BLaER1 treated with 17β-estradiol and CSF1 and Interleukin-3, amounts not matched to agents 10 nM and 100 nM (cell line): ENCODE measurements at regions not wholly inside any gene's neighbourhood (a gene's known extent, or its start where the extent isn't known, plus 50 kb on each side); places are given as distances from the start of the nearest gene placed in this dataset.

Experiments
- H3K27ac ChIP-seq, 11 experiments: shearing (Covaris generic); formaldehyde crosslinking; 2 replicates each; pipeline ENCODE4 v1.8.1; 2022
- H3K27me3 ChIP-seq, 11 experiments: shearing (Covaris generic); formaldehyde crosslinking; 2 replicates each; pipeline ENCODE4 v1.8.1; 2022
- H3K36me3 ChIP-seq, 11 experiments: shearing (Covaris generic); formaldehyde crosslinking; 2 replicates each; pipeline ENCODE4 v1.8.1; 2022
- H3K4me1 ChIP-seq, 10 experiments: shearing (Covaris generic); formaldehyde crosslinking; 2 replicates each; pipeline ENCODE4 v1.8.1; 2022
- H3K4me2 ChIP-seq, 11 experiments: shearing (Covaris generic); formaldehyde crosslinking; 2 replicates each; pipeline ENCODE4 v1.8.1; 2022
- H3K4me3 ChIP-seq, 10 experiments: shearing (Covaris generic); formaldehyde crosslinking; 2 replicates each; pipeline ENCODE4 v1.8.1; 2022
- H3K9ac ChIP-seq, 11 experiments: shearing (Covaris generic); formaldehyde crosslinking; 2 replicates each; pipeline ENCODE4 v1.8.1; 2022
- H3K9me3 ChIP-seq, 11 experiments: shearing (Covaris generic); formaldehyde crosslinking; replicated peaks in 1 of 11; 2 replicates each; pipeline ENCODE4 v1.8.1; 2022
- H4K20me1 ChIP-seq, 11 experiments: shearing (Covaris generic); formaldehyde crosslinking; 2 replicates each; pipeline ENCODE4 v1.8.1; 2022
- Cebpa-rat ChIP-seq, 11 experiments: shearing (Covaris generic); IDR thresholded peaks; 2 replicates each; pipeline ENCODE4 v1.8.1; 2022

GRCh38 chr4:135256111-135256510 is 1054.5 kb upstream of the PABPC4L start:
- no peak overlapping the region for H3K27ac ChIP-seq

GRCh38 chr4:135250040-135250439 is 1048.5 kb upstream of the PABPC4L start:
- H3K4me1 ChIP-seq = no peaks in the 10 kb centered on the region
- TF ChIP-seq Cebpa-rat (IDR thresholded peaks at IDR 0.05) = no peak
- no peak overlapping the region for H3K4me2 ChIP-seq

More at GRCh38 chr4:135256111-135256510, 1054.5 kb upstream of the PABPC4L start:
- Histone ChIP-seq H3K27me3 (no peaks in the 10 kb centered on the region), H3K36me3 (no peaks in the 10 kb centered on the region), H4K20me1 (no peaks in the 10 kb centered on the region), H3K4me1 (no peaks in the 10 kb centered on the region), H3K4me3 (no peak overlapping the region), H3K9ac (no peak overlapping the region), H3K4me2 (no peak overlapping the region), H3K9me3 (no peaks in the 10 kb centered on the region)
- TF ChIP-seq Cebpa-rat (IDR thresholded peaks at IDR 0.05) = no peak

GRCh38 chr4:135249024-135249423 is 1047.4 kb upstream of the PABPC4L start:
- no peak overlapping the region for H3K27ac ChIP-seq
- H3K36me3 ChIP-seq = no peaks in the 10 kb centered on the region

More at GRCh38 chr4:135250040-135250439, 1048.5 kb upstream of the PABPC4L start:
- no peaks in the 10 kb centered on the region for H3K9me3 ChIP-seq
- no peak overlapping the region for H3K9ac ChIP-seq
- H3K27ac ChIP-seq = no peak overlapping the region
- H4K20me1 ChIP-seq = no peaks in the 10 kb centered on the region
- H3K4me3 ChIP-seq = no peak overlapping the region
- no peaks in the 10 kb centered on the region for H3K27me3 ChIP-seq
- no peaks in the 10 kb centered on the region for H3K36me3 ChIP-seq

GRCh38 chr4:135244696-135245095 is 1043.1 kb upstream of the PABPC4L start:
- Histone ChIP-seq H3K27me3 (no peaks in the 10 kb centered on the region), H3K4me2 (no peak overlapping the region)

More at GRCh38 chr4:135249024-135249423, 1047.4 kb upstream of the PABPC4L start:
- H3K4me3 ChIP-seq = no peak overlapping the region
- H3K9me3 ChIP-seq = no peaks in the 10 kb centered on the region
- H3K27me3 ChIP-seq = no peaks in the 10 kb centered on the region
- no peak overlapping the region for H3K4me2 ChIP-seq
- no peak overlapping the region for H3K9ac ChIP-seq
- TF ChIP-seq Cebpa-rat (IDR thresholded peaks at IDR 0.05) = no peak
- no peaks in the 10 kb centered on the region for H4K20me1 ChIP-seq
- H3K4me1 ChIP-seq = no peaks in the 10 kb centered on the region

GRCh38 chr4:135244056-135244455 is 1042.5 kb upstream of the PABPC4L start:
- H3K27ac ChIP-seq = no peak overlapping the region
- H3K4me2 ChIP-seq = no peak overlapping the region
- peaks cover 0 to 7% (median 0%) of the 10 kb centered on the region in 10 experiments; a peak in 1 of 20 replicates for H3K4me1 ChIP-seq
- TF ChIP-seq Cebpa-rat (IDR thresholded peaks at IDR 0.05) = no peak
- no peak overlapping the region for H3K4me3 ChIP-seq
- H4K20me1 ChIP-seq = no peaks in the 10 kb centered on the region
- no peaks in the 10 kb centered on the region for H3K9me3 ChIP-seq
- H3K9ac ChIP-seq = no peak overlapping the region
- no peaks in the 10 kb centered on the region for H3K36me3 ChIP-seq
- H3K27me3 ChIP-seq = no peaks in the 10 kb centered on the region

More at GRCh38 chr4:135244696-135245095, 1043.1 kb upstream of the PABPC4L start:
- Histone ChIP-seq H3K36me3 (no peaks in the 10 kb centered on the region), H3K9me3 (no peaks in the 10 kb centered on the region), H3K4me1 (peaks cover 0 to 7% (median 0%) of the 10 kb centered on the region in 10 experiments; a peak in 1 of 20 replicates), H4K20me1 (no peaks in the 10 kb centered on the region), H3K4me3 (no peak overlapping the region), H3K27ac (no peak overlapping the region), H3K9ac (no peak overlapping the region)
- TF ChIP-seq Cebpa-rat (IDR thresholded peaks at IDR 0.05) = no peak

- peaks cover 0 to 7% (median 0%) of the 10 kb centered on the region in 10 experiments; a peak in 1 of 20 replicates for H3K4me1 ChIP-seq
- no peak overlapping the region for H3K9ac ChIP-seq
- no peak for TF ChIP-seq Cebpa-rat (IDR thresholded peaks at IDR 0.05)
These were observed 1039.2 kb upstream of the PABPC4L start for GRCh38 chr4:135240796-135241195.

GRCh38 chr4:135239964-135240363 is 1038.4 kb upstream of the PABPC4L start:
- H3K4me2 ChIP-seq = no peak overlapping the region
- H3K27me3 ChIP-seq = no peaks in the 10 kb centered on the region
- H3K9ac ChIP-seq = no peak overlapping the region
- no peak overlapping the region for H3K27ac ChIP-seq
- H3K4me1 ChIP-seq = peaks cover 0 to 7% (median 0%) of the 10 kb centered on the region in 10 experiments; a peak in 1 of 20 replicates
- no peaks in the 10 kb centered on the region for H3K36me3 ChIP-seq
- TF ChIP-seq Cebpa-rat (IDR thresholded peaks at IDR 0.05) = no peak
- H4K20me1 ChIP-seq = no peaks in the 10 kb centered on the region
- H3K9me3 ChIP-seq = no peaks in the 10 kb centered on the region
- no peak overlapping the region for H3K4me3 ChIP-seq

More at GRCh38 chr4:135240796-135241195, 1039.2 kb upstream of the PABPC4L start:
- no peaks in the 10 kb centered on the region for H3K27me3 ChIP-seq
- no peaks in the 10 kb centered on the region for H3K9me3 ChIP-seq
- H3K4me3 ChIP-seq = no peak overlapping the region
- no peaks in the 10 kb centered on the region for H4K20me1 ChIP-seq
- no peaks in the 10 kb centered on the region for H3K36me3 ChIP-seq
- no peak overlapping the region for H3K4me2 ChIP-seq
- no peak overlapping the region for H3K27ac ChIP-seq

GRCh38 chr4:135238940-135239339 is 1037.4 kb upstream of the PABPC4L start:
- Histone ChIP-seq H3K27me3 (no peaks in the 10 kb centered on the region), H4K20me1 (no peaks in the 10 kb centered on the region), H3K9me3 (no peaks in the 10 kb centered on the region), H3K36me3 (no peaks in the 10 kb centered on the region), H3K27ac (no peak overlapping the region), H3K4me1 (peaks cover 0 to 7% (median 0%) of the 10 kb centered on the region in 10 experiments; a peak in 1 of 20 replicates), H3K9ac (no peak overlapping the region), H3K4me2 (no peak overlapping the region), H3K4me3 (no peak overlapping the region)
- TF ChIP-seq Cebpa-rat (IDR thresholded peaks at IDR 0.05) = no peak

GRCh38 chr4:135236048-135236447 is 1034.5 kb upstream of the PABPC4L start:
- no peaks in the 10 kb centered on the region for H3K9me3 ChIP-seq
- H3K36me3 ChIP-seq = no peaks in the 10 kb centered on the region
- H4K20me1 ChIP-seq = no peaks in the 10 kb centered on the region
- H3K4me3 ChIP-seq = no peak overlapping the region
- H3K4me2 ChIP-seq = no peak overlapping the region
- H3K9ac ChIP-seq = no peak overlapping the region
- H3K27me3 ChIP-seq = no peaks in the 10 kb centered on the region
- no peak for TF ChIP-seq Cebpa-rat (IDR thresholded peaks at IDR 0.05)
- H3K27ac ChIP-seq = no peak overlapping the region
- H3K4me1 ChIP-seq = peaks cover 0 to 7% (median 0%) of the 10 kb centered on the region in 10 experiments; a peak in 1 of 20 replicates

- H4K20me1 ChIP-seq = no peaks in the 10 kb centered on the region
- H3K4me1 ChIP-seq = no peaks in the 10 kb centered on the region
- H3K4me3 ChIP-seq = no peak overlapping the region
- H3K9me3 ChIP-seq = peaks cover 6 to 19% (median 15%) of the 10 kb centered on the region in 11 experiments; a peak in 21 of 22 replicates
- H3K27me3 ChIP-seq = no peaks in the 10 kb centered on the region
- H3K27ac ChIP-seq = no peak overlapping the region
- H3K4me2 ChIP-seq = no peak overlapping the region
- no peak overlapping the region for H3K9ac ChIP-seq
- TF ChIP-seq Cebpa-rat (IDR thresholded peaks at IDR 0.05) = no peak
- H3K36me3 ChIP-seq = no peaks in the 10 kb centered on the region
These were observed 1026.3 kb upstream of the PABPC4L start for GRCh38 chr4:135227842-135228241.
